ENCODE measurements at regions not wholly inside any gene's neighbourhood (a gene's known extent, or its start where the extent isn't known, plus 50 kb on each side); places are given as distances from the start of the nearest gene placed in this dataset.

DNA sequence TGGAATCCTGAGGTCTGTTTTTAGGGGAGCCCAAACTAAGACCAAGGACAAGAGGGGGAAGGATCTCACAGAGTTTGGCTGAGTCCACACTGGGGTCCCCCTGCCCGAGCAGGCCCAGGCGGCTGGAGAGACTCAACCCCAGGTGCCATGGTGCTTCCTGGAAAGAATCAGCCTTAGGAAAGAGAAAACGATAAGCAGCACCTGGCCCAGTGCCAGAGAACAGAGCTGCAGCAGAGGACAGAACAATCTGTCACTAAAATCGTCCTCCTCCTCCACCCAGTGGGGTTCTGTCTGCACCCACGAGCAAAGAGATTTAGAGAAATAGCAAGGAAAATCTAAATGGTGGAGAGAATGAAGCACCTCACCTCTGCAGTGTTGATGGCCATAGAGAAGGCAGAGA is 470.5 kb downstream of the BCOR start (continued):
- no peak for TF ChIP-seq ZBTB11 (CRISPR knock-in tag; IDR thresholded peaks at IDR 0.05)
- no peak for TF ChIP-seq CBX5 (IDR thresholded peaks at IDR 0.05; ENCODE audit: borderline replicate concordance, low read depth)

DNA sequence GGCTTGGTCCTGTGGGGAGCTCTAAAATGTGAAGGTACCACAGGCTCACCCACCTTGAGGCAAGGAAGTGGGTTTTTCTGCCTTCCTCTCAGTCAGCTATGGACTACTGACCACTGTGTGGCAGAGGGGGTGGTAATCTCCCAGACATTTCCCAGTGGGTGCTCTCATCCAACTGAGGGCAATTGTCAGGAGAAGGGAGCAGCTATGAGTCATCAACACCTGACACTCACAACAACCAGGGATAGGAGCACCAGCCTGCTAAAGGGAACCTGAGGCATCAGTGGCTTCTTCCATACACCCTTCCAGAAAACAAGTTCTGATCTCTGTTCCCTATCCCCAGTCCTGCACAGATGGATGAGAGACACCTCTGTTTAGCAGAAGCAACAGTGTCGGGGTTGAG is 468.8 kb downstream of the BCOR start:
- no peak overlapping the region for H3K9ac ChIP-seq (ENCODE audit: insufficient read depth in 1 of 2, low read depth in 2 of 2, low read length in 2 of 2)
- H4K20me1 ChIP-seq (replicated peaks; ENCODE audit: control insufficient read depth, insufficient read depth, low read length): no peaks in the 10 kb centered on the region
- H3K79me2 ChIP-seq (ENCODE audit: control insufficient read depth, insufficient read depth, low read length): no peaks in the 10 kb centered on the region
- no peak overlapping the region for H2AFZ ChIP-seq (ENCODE audit: low read depth, low read length)
- no peak for ATAC-seq
- H3K4me1 ChIP-seq (replicated peaks in 1 of 2; ENCODE audit: control insufficient read depth in 2 of 2, insufficient read depth in 2 of 2, low read length in 2 of 2): peaks cover 0 to 4% of the 10 kb centered on the region in 2 experiments; a peak in 2 of 5 replicates
- H3K9me3 ChIP-seq (replicated peaks; ENCODE audit: control insufficient read depth, insufficient read depth, low read depth, low read length): no peaks in the 10 kb centered on the region
- intact Hi-C loops (cut with micrococcal nuclease): no loop called here
- no peak for DNase-seq (ENCODE audit: extremely low read depth in 1 of 4, low spot score in 3 of 4)
- CTCF ChIA-PET (ENCODE audit: low intra/inter-chr PET ratio): no interaction called here
- in situ Hi-C loops (cut with MboI): no loop called here
- no peaks in the 10 kb centered on the region for H3K27me3 ChIP-seq (ENCODE audit: control insufficient read depth in 2 of 2, insufficient read depth in 2 of 2, low read length in 2 of 2)
- H3K36me3 ChIP-seq (ENCODE audit: control insufficient read depth, insufficient read depth, low read length): no peaks in the 10 kb centered on the region
- H3K27ac ChIP-seq (ENCODE audit: extremely low read depth, low read depth, low read length): no peak overlapping the region
- no peaks in the 10 kb centered on the region for H3K9me1 ChIP-seq (ENCODE audit: control insufficient read depth, insufficient read depth, low read length)
- H3K4me3 ChIP-seq: no peak overlapping the region
- no TSS peak for BruUV-seq (replicated peaks)
- WGBS (ENCODE audit: insufficient coverage, low coverage, missing lambda C conversion rate): 0% methylated on average over 1 of the region's 1 CpG
- H3K4me2 ChIP-seq (ENCODE audit: insufficient read depth, low read length): no peak overlapping the region
- no peak for FAIRE-seq
- POLR2A ChIA-PET: no interaction called here
- 0 out of 2 replicates have a peak, but pooled peaks have one; percentile 11 for TF ChIP-seq JUNB (CRISPR knock-in tag; conservative IDR thresholded peaks at IDR 0.05)
- no peak for TF ChIP-seq ZNF184 (CRISPR knock-in tag; IDR thresholded peaks at IDR 0.05)
- TF ChIP-seq HOXB6 (CRISPR knock-in tag; IDR thresholded peaks at IDR 0.05; ENCODE audit: borderline replicate concordance): no peak
- peak; percentile 39 for TF ChIP-seq ATF3 (IDR thresholded peaks at IDR 0.05)
- no peak for TF ChIP-seq ATF3 (CRISPR knock-in tag; conservative IDR thresholded peaks at IDR 0.05)
- no peak for TF ChIP-seq U2AF1 (optimal IDR thresholded peaks at IDR 0.05; ENCODE audit: low read depth, low read length)
- TF ChIP-seq JUND (IDR thresholded peaks at IDR 0.05; ENCODE audit: borderline replicate concordance, low read depth, low read length): 0 out of 2 replicates have a peak, but pooled peaks have one; percentile 44
- TF ChIP-seq JUND (tag; IDR thresholded peaks at IDR 0.05; ENCODE audit: borderline replicate concordance, low read depth, low read length): no peak
- no peak for TF ChIP-seq NBN (IDR thresholded peaks at IDR 0.05; ENCODE audit: low read depth)
- no peak for TF ChIP-seq EP300 (IDR thresholded peaks at IDR 0.05; ENCODE audit: low read length)
- TF ChIP-seq IRF9 (tag; IDR thresholded peaks at IDR 0.05): no peak
- no peak for TF ChIP-seq STAT5A (IDR thresholded peaks at IDR 0.05; ENCODE audit: borderline replicate concordance, low read length)
- no peak for TF ChIP-seq THRB (CRISPR knock-in tag; conservative IDR thresholded peaks at IDR 0.05)
